HCT116 (cell line): ENCODE measurements at regions not wholly inside any gene's neighbourhood (a gene's known extent, or its start where the extent isn't known, plus 50 kb on each side); places are given as distances from the start of the nearest gene placed in this dataset.

Experiments used
- ATAC-seq: fragments of 200-7000 bp; cut with Tn5 transposase; 2 replicates; pipeline ENCODE4 v1.9.1; 2020; ENCODE audit warnings: mild to moderate bottlenecking, moderate library complexity
- BruUV-seq: library from RNA; stranded (reverse); fragments of 400-500 nt; replicated peaks from 2 replicates; lab custom pipeline; 2021; lab: Mats Ljungman, UMichigan
- CTCF ChIA-PET: fragments of 300-600 bp; sonication (Branson Sonifier 250); formaldehyde crosslinking; loops from one replicate; lab custom pipeline; 2021; ENCODE audit warnings: antibody characterized with exemption; lab: Charles Lee
- POLR2A ChIA-PET: fragments of 300-600, 350-600 bp; sonication (Branson Sonifier 250); formaldehyde crosslinking; loops from one replicate; lab custom pipeline; 2021; ENCODE audit warnings: antibody characterized with exemption; lab: Charles Lee
- RAD21 ChIA-PET, 2 experiments: fragments of 300-600 bp; sonication (Branson Sonifier 250); formaldehyde crosslinking; loops; one replicate each; lab custom pipeline; 2023; ENCODE audit warnings: low total read pairs in 2 of 2; ENCODE audit not compliant: uncharacterized antibody in 2 of 2, unreplicated experiment in 2 of 2, low non-redundant PET in 1 of 2; lab: Charles Lee
- DNase-seq: peaks from one replicate; pipeline ENCODE4 v3.0.0-alpha.2; 2010; ENCODE audit warnings: low read depth, low spot score
- H2AFZ ChIP-seq: fragments of 200-600 bp; shearing (Covaris generic), sonication (generic); 2 replicates; pipeline ENCODE4 v1.6.1; 2017; ENCODE audit warnings: low read depth, mixed run types, mixed read lengths, antibody characterized with exemption, low read length; ENCODE audit not compliant: poor library complexity, severe bottlenecking
- H3K27ac ChIP-seq: 2 replicates; pipeline ENCODE4 v1.5.1; 2012; ENCODE audit warnings: low read depth, low read length
- H3K27me3 ChIP-seq: fragments of 200-600 bp; sonication (generic); 2 replicates; pipeline ENCODE4 v1.6.1; 2016; ENCODE audit warnings: mixed run types, low read length, mixed read lengths; ENCODE audit not compliant: insufficient read depth
- H3K36me3 ChIP-seq, 2 experiments: fragments of 200-500 bp in 1 of 2; fragments of 200-600 bp in 1 of 2; sonication (Bioruptor generic) in 1 of 2; sonication (generic) in 1 of 2; 2 replicates each; pipeline versions ENCODE4 v1.5.1 to v1.6.1; 2014 to 2016; ENCODE audit warnings: low read length in 2 of 2, inconsistent platforms in 1 of 2, mixed read lengths in 1 of 2, mixed run types in 1 of 2; ENCODE audit not compliant: insufficient read depth in 2 of 2, control insufficient read depth in 1 of 2
- H3K4me1 ChIP-seq, 2 experiments: fragments of 200-600 bp in 1 of 2; sonication (generic) in 1 of 2; 2 replicates each; pipeline versions ENCODE4 v1.5.1 to v1.6.1; 2012 to 2017; ENCODE audit warnings: low read length in 2 of 2, inconsistent platforms in 1 of 2, mild to moderate bottlenecking in 1 of 2, mixed read lengths in 1 of 2, mixed run types in 1 of 2, moderate library complexity in 1 of 2; ENCODE audit not compliant: insufficient read depth in 2 of 2, control insufficient read depth in 1 of 2
- H3K4me2 ChIP-seq: fragments of 200-600 bp; sonication (generic); 2 replicates; pipeline ENCODE4 v1.6.1; 2017; ENCODE audit warnings: mixed run types, low read length, mixed read lengths
- H3K4me3 ChIP-seq, 2 experiments: fragments of 200-600 bp in 1 of 2; sonication (generic) in 1 of 2; replicated peaks in 1 of 2; 2 replicates each; pipeline ENCODE4 v1.5.1; 2011 to 2016; ENCODE audit warnings: low read length in 2 of 2, control low read depth in 1 of 2, low read depth in 1 of 2, mild to moderate bottlenecking in 1 of 2, mixed read lengths in 1 of 2, mixed run types in 1 of 2
- H3K79me2 ChIP-seq: fragments of 200-600 bp; sonication (generic); 2 replicates; pipeline ENCODE4 v1.6.1; 2017; ENCODE audit warnings: mild to moderate bottlenecking, mixed run types, low read length, moderate library complexity, mixed read lengths; ENCODE audit not compliant: insufficient read depth
- H3K9ac ChIP-seq: fragments of 200-600 bp; sonication (generic); 2 replicates; pipeline ENCODE4 v1.6.1; 2016; ENCODE audit warnings: low read length, mixed read lengths
- H3K9me2 ChIP-seq: fragments of 200-600 bp; sonication (generic), shearing (Covaris generic); 2 replicates; pipeline ENCODE4 v1.6.1; 2017; ENCODE audit warnings: mixed run types, mild to moderate bottlenecking, moderate library complexity; ENCODE audit not compliant: insufficient read depth
- H3K9me3 ChIP-seq, 2 experiments: fragments of 200-500 bp in 1 of 2; fragments of 200-600 bp in 1 of 2; sonication (Bioruptor generic) in 1 of 2; sonication (generic) in 1 of 2; 2 replicates each; pipeline ENCODE4 v1.6.1; 2014 to 2017; ENCODE audit warnings: low read length in 2 of 2, mixed read lengths in 2 of 2, inconsistent platforms in 1 of 2, low read depth in 1 of 2, mild to moderate bottlenecking in 1 of 2, mixed run types in 1 of 2, moderate library complexity in 1 of 2; ENCODE audit not compliant: control insufficient read depth in 1 of 2, insufficient read depth in 1 of 2
- H4K20me1 ChIP-seq: fragments of 200-600 bp; sonication (generic), shearing (Covaris generic); 2 replicates; pipeline ENCODE4 v1.6.1; 2017; ENCODE audit warnings: mixed run types, mild to moderate bottlenecking, moderate library complexity; ENCODE audit not compliant: insufficient read depth
- ATF3 ChIP-seq: IDR thresholded peaks from 2 replicates; pipeline ENCODE4 v1.6.1; 2012
- CTCF ChIP-seq, 3 experiments: fragments of 200-600 bp in 1 of 3; sonication (generic) in 1 of 3; IDR thresholded peaks in 2 of 3; conservative IDR thresholded peaks in 1 of 3; 2 replicates each; pipeline ENCODE4 v1.5.1; 2012 to 2017; ENCODE audit warnings: low read depth in 2 of 3, low read length in 2 of 3, antibody characterized with exemption in 1 of 3, borderline replicate concordance in 1 of 3, control low read depth in 1 of 3, mild to moderate bottlenecking in 1 of 3, mixed read lengths in 1 of 3, mixed run types in 1 of 3, moderate library complexity in 1 of 3; ENCODE audit not compliant: insufficient read depth in 1 of 3
- ELF1 ChIP-seq: IDR thresholded peaks from 2 replicates; pipeline ENCODE4 v1.6.1; 2012; ENCODE audit warnings: low read depth, borderline replicate concordance
- EZH2 ChIP-seq: fragments of 200-600 bp; sonication (generic); IDR thresholded peaks from 2 replicates; pipeline ENCODE4 v1.6.1; 2017; ENCODE audit warnings: antibody characterized with exemption, mixed run types
- FOSL1 ChIP-seq: IDR thresholded peaks from 2 replicates; pipeline ENCODE4 v1.6.1; 2012; ENCODE audit warnings: low read depth
- POLR2A ChIP-seq: IDR thresholded peaks from 2 replicates; pipeline ENCODE4 v1.7.0; 2011; ENCODE audit warnings: borderline replicate concordance; ENCODE audit not compliant: insufficient read depth, insufficient read length; ENCODE audit errors: extremely low read depth
- RAD21 ChIP-seq: IDR thresholded peaks from 2 replicates; pipeline ENCODE4 v1.6.1; 2012; ENCODE audit warnings: low read depth, mild to moderate bottlenecking
- REST ChIP-seq: IDR thresholded peaks from 2 replicates; pipeline ENCODE4 v1.6.1; 2012; ENCODE audit warnings: low read depth
- SP1 ChIP-seq: IDR thresholded peaks from 2 replicates; pipeline ENCODE4 v1.6.1; 2012; ENCODE audit warnings: low read depth
- YY1 ChIP-seq: IDR thresholded peaks from 2 replicates; pipeline ENCODE4 v1.6.1; 2011; ENCODE audit warnings: low read length, low read depth, moderate library complexity, mild to moderate bottlenecking; ENCODE audit not compliant: insufficient replicate concordance; ENCODE audit errors: extremely low read depth
- ZNF274 ChIP-seq: fragments of 200-500 bp; sonication (Bioruptor generic); IDR thresholded peaks from 2 replicates; pipeline ENCODE4 v1.6.1; 2014; ENCODE audit warnings: mild to moderate bottlenecking, low read depth, low read length, inconsistent platforms
- intact Hi-C: fragments of 100-400 bp; cut with micrococcal nuclease; formaldehyde crosslinking; loops from 2 replicates; pipeline ENCODE4 v1.10.0; 2022
- TF ChIP-seq, protein P1 (sequence below): IDR thresholded peaks from 2 replicates; pipeline ENCODE4 v1.6.1; 2012
- TF ChIP-seq, protein P2 (sequence below): IDR thresholded peaks from 2 replicates; pipeline ENCODE4 v1.6.1; 2011; ENCODE audit warnings: mild to moderate bottlenecking, low read length, moderate library complexity; ENCODE audit not compliant: insufficient replicate concordance; ENCODE audit errors: extremely low read depth

DNA sequence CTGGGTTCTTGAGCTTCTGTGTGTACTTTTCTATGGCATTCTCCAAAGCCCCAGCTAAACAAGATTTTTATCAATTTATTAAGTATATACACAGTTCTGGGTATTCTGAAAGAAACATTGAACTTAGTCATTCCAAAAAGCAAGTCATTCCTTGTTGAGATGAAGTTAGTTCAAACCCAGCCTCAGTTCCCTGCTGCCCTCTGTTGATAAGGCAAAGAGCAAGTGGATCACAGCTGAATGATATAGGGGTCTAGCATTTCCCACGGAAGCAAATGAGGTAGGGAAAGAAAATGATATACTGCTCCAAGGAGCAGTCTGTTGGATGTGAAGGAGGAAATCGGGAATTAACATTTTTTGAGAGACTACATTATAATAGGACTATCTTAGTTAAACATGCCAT is 841.8 kb upstream of the TENM4 start (continued):
- TF ChIP-seq REST (no peak), FOSL1 (no peak)

GRCh38 chr11:80281194-80281593 is 840.4 kb upstream of the TENM4 start:
- no peak for ATAC-seq
- TF ChIP-seq YY1 (no peak), SP1 (no peak), ZNF274 (no peak), POLR2A (no peak), REST (no peak), RAD21 (no peak), ELF1 (no peak), EZH2 (no peak), CTCF (IDR thresholded peaks at IDR 0.05 in 2 of 3, conservative IDR thresholded peaks at IDR 0.05 in 1 of 3; ENCODE audit: borderline replicate concordance in 1 of 3, insufficient read depth in 1 of 3, low read depth in 2 of 3, low read length in 2 of 3) (no peak), ATF3 (no peak)
- TF ChIP-seq, protein P1, sequence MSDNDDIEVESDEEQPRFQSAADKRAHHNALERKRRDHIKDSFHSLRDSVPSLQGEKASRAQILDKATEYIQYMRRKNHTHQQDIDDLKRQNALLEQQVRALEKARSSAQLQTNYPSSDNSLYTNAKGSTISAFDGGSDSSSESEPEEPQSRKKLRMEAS, result no peak
- TF ChIP-seq, protein P2, sequence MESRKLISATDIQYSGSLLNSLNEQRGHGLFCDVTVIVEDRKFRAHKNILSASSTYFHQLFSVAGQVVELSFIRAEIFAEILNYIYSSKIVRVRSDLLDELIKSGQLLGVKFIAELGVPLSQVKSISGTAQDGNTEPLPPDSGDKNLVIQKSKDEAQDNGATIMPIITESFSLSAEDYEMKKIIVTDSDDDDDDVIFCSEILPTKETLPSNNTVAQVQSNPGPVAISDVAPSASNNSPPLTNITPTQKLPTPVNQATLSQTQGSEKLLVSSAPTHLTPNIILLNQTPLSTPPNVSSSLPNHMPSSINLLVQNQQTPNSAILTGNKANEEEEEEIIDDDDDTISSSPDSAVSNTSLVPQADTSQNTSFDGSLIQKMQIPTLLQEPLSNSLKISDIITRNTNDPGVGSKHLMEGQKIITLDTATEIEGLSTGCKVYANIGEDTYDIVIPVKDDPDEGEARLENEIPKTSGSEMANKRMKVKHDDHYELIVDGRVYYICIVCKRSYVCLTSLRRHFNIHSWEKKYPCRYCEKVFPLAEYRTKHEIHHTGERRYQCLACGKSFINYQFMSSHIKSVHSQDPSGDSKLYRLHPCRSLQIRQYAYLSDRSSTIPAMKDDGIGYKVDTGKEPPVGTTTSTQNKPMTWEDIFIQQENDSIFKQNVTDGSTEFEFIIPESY, result no peak

More at GRCh38 chr11:80281194-80281593, 840.4 kb upstream of the TENM4 start:
- no peak overlapping the region for H3K27ac ChIP-seq
- no peaks in the 10 kb centered on the region for H3K9me2 ChIP-seq
- ChIA-PET CTCF (no interaction called here), RAD21 (no interaction called here), POLR2A (no interaction called here)
- no peak overlapping the region for H3K4me3 ChIP-seq
- H3K27me3 ChIP-seq, result no peaks in the 10 kb centered on the region
- no peaks in the 10 kb centered on the region for H3K4me1 ChIP-seq
- H3K9me3 ChIP-seq, result peaks cover 4 to 19% of the 10 kb centered on the region in 2 experiments; a peak in 2 of 4 replicates
- DNase-seq, result no peak
- no peak overlapping the region for H3K4me2 ChIP-seq
- no peak overlapping the region for H3K9ac ChIP-seq
- no peak overlapping the region for H2AFZ ChIP-seq
- H4K20me1 ChIP-seq, result no peaks in the 10 kb centered on the region
- no TSS peak for BruUV-seq
- H3K79me2 ChIP-seq, result no peaks in the 10 kb centered on the region
- intact Hi-C loops, result no loop called here
- no peaks in the 10 kb centered on the region for H3K36me3 ChIP-seq
